GM23338 (cell line): ENCODE measurements at regions not wholly inside any gene's neighbourhood (a gene's known extent, or its start where the extent isn't known, plus 50 kb on each side); places are given as distances from the start of the nearest gene placed in this dataset.

Source experiments
- ATAC-seq: fragments of 200-7000 bp; cut with Tn5 transposase; 3 replicates; pipeline ENCODE4 v1.9.1; 2020
- DNase-seq: peaks from one replicate; pipeline ENCODE4 v3.0.0-alpha.2; 2015; ENCODE audit warnings: low spot score
- H2AFZ ChIP-seq: fragments of 200-600 bp; sonication (generic); 2 replicates; pipeline ENCODE4 v1.8.0; 2016; ENCODE audit warnings: antibody characterized with exemption, mild to moderate bottlenecking, moderate library complexity
- H3F3A ChIP-seq: fragments of 200-600 bp; sonication (generic); replicated peaks from 2 replicates; pipeline ENCODE4 v1.8.0; 2017; ENCODE audit warnings: antibody characterized with exemption, mixed run types, low read depth
- H3K27ac ChIP-seq: fragments of 200-600 bp; sonication (generic); 2 replicates; pipeline ENCODE4 v1.6.1; 2016; ENCODE audit warnings: low read depth
- H3K27me3 ChIP-seq: fragments of 200-600 bp; sonication (generic); 2 replicates; pipeline ENCODE4 v1.8.0; 2016; ENCODE audit warnings: mild to moderate bottlenecking, mixed run types, moderate library complexity; ENCODE audit not compliant: insufficient read depth
- H3K36me3 ChIP-seq: fragments of 200-600 bp; sonication (generic); 2 replicates; pipeline ENCODE4 v1.8.0; 2016; ENCODE audit warnings: mild to moderate bottlenecking; ENCODE audit not compliant: insufficient read depth
- H3K4me1 ChIP-seq: fragments of 200-600 bp; sonication (generic); 2 replicates; pipeline ENCODE4 v1.8.0; 2016; ENCODE audit warnings: mild to moderate bottlenecking, moderate library complexity; ENCODE audit not compliant: insufficient read depth
- H3K4me2 ChIP-seq: fragments of 200-600 bp; sonication (generic); 2 replicates; pipeline ENCODE4 v1.7.1; 2017; ENCODE audit warnings: mixed run types
- H3K4me3 ChIP-seq: fragments of 200-600 bp; sonication (generic); 2 replicates; pipeline ENCODE4 v1.6.1; 2016; ENCODE audit warnings: mixed run types
- H3K79me2 ChIP-seq: fragments of 200-600 bp; sonication (generic); replicated peaks from 2 replicates; pipeline ENCODE4 v1.8.0; 2017; ENCODE audit warnings: mild to moderate bottlenecking; ENCODE audit not compliant: insufficient read depth
- H3K9me2 ChIP-seq: fragments of 200-600 bp; sonication (generic); 2 replicates; pipeline ENCODE4 v1.8.0; 2017; ENCODE audit not compliant: insufficient read depth
- H4K20me1 ChIP-seq: fragments of 200-600 bp; sonication (generic); replicated peaks from 2 replicates; pipeline ENCODE4 v1.8.0; 2017; ENCODE audit warnings: mild to moderate bottlenecking; ENCODE audit not compliant: insufficient read depth
- H3K27ac Mint-ChIP-seq: 2 replicates; pipeline ENCODE4 v1.8.0; 2020; ENCODE audit warnings: inconsistent platforms, mild to moderate bottlenecking, moderate library complexity, mixed read lengths
- H3K27me3 Mint-ChIP-seq: 3 replicates; pipeline ENCODE4 v1.8.0; 2022; ENCODE audit warnings: low read depth, mild to moderate bottlenecking, moderate library complexity, mixed read lengths, inconsistent platforms; ENCODE audit not compliant: insufficient read depth, poor library complexity
- H3K36me3 Mint-ChIP-seq: 3 replicates; pipeline ENCODE4 v1.8.0; 2021; ENCODE audit warnings: low read depth, mild to moderate bottlenecking, inconsistent platforms, moderate library complexity, mixed read lengths
- H3K4me1 Mint-ChIP-seq: 3 replicates; pipeline ENCODE4 v1.8.0; 2020; ENCODE audit warnings: mild to moderate bottlenecking, inconsistent platforms, mixed read lengths
- H3K4me3 Mint-ChIP-seq: 3 replicates; pipeline ENCODE4 v1.8.0; 2021; ENCODE audit warnings: moderate library complexity, mild to moderate bottlenecking, inconsistent platforms, mixed read lengths
- H3K9me3 Mint-ChIP-seq: 3 replicates; pipeline ENCODE4 v1.8.0; 2020; ENCODE audit warnings: moderate library complexity, mild to moderate bottlenecking, inconsistent platforms, mixed read lengths
- POLR2AphosphoS5 ChIP-seq: IDR thresholded peaks from 2 replicates; pipeline ENCODE4 v1.6.1; 2016; ENCODE audit warnings: antibody characterized with exemption, low read depth
- STAT1 ChIP-seq: IDR thresholded peaks from one replicate; pipeline ENCODE4 v1.6.1; 2016; ENCODE audit warnings: antibody characterized with exemption; ENCODE audit not compliant: unreplicated experiment
- ZNF114 ChIP-seq: fragments of 250-450 bp; sonication (Bioruptor Pico); IDR thresholded peaks from 2 replicates; pipeline ENCODE4 v1.5.0; 2020; ENCODE audit warnings: mild to moderate bottlenecking, moderate library complexity
- ZNF331 ChIP-seq: fragments of 250-450 bp; sonication (Bioruptor Pico); IDR thresholded peaks from 2 replicates; pipeline ENCODE4 v1.5.0; 2020; ENCODE audit warnings: low read depth, mild to moderate bottlenecking, moderate library complexity
- TF ChIP-seq, protein P1 (sequence below): IDR thresholded peaks from 2 replicates; pipeline ENCODE4 v1.6.1; 2016; ENCODE audit warnings: antibody characterized with exemption

- Histone ChIP-seq H2AFZ (no peak overlapping the region), H3K9me2 (no peaks in the 10 kb centered on the region), H3K27me3 (no peaks in the 10 kb centered on the region), H3K79me2 (peaks cover 82% of the 10 kb centered on the region), H3F3A (0 out of 2 replicates have a peak, but pooled peaks cover 3% of the 10 kb centered on the region), H3K4me3 (peak overlapping the region; percentile 41; the same call in 1 of the 2 replicates), H3K27ac (peak overlapping the region; percentile 95), H3K4me2 (peak overlapping the region; percentile 64), H3K36me3 (no peaks in the 10 kb centered on the region), H4K20me1 (no peaks in the 10 kb centered on the region), H3K4me1 (peaks cover 67% of the 10 kb centered on the region)
- DNase-seq (no peak), ATAC-seq (no peak)
- Mint-ChIP-seq H3K9me3 (no peaks in the 10 kb centered on the region), H3K4me3 (peak overlapping the region; percentile 24; the same call in 1 of the 3 replicates), H3K4me1 (peaks cover 78% of the 10 kb centered on the region), H3K36me3 (peaks cover 8% of the 10 kb centered on the region; the same call in 2 of the 3 replicates), H3K27me3 (peaks cover 2% of the 10 kb centered on the region), H3K27ac (peak overlapping the region; percentile 88)
- TF ChIP-seq ZNF114 (CRISPR knock-in tag) = no peak
- no peak for TF ChIP-seq ZNF331 (CRISPR knock-in tag)
- no peak for TF ChIP-seq STAT1
Measured at GRCh38 chr6:21739241-21739640, 145.7 kb downstream of the SOX4 start.

- Mint-ChIP-seq H3K36me3 (peaks cover 6% of the 10 kb centered on the region; the same call in 2 of the 3 replicates), H3K4me1 (peaks cover 77% of the 10 kb centered on the region), H3K27ac (peak overlapping the region; percentile 88), H3K4me3 (peak overlapping the region; percentile 57), H3K9me3 (no peaks in the 10 kb centered on the region), H3K27me3 (peaks cover 2% of the 10 kb centered on the region)
- Histone ChIP-seq H3K36me3 (no peaks in the 10 kb centered on the region), H3F3A (0 out of 2 replicates have a peak, but pooled peaks cover 3% of the 10 kb centered on the region), H2AFZ (no peak overlapping the region), H3K4me3 (peak overlapping the region; percentile 41), H3K9me2 (no peaks in the 10 kb centered on the region), H4K20me1 (no peaks in the 10 kb centered on the region), H3K27ac (peak overlapping the region; percentile 95), H3K79me2 (peaks cover 82% of the 10 kb centered on the region), H3K4me2 (peak overlapping the region; percentile 64), H3K4me1 (peaks cover 69% of the 10 kb centered on the region), H3K27me3 (no peaks in the 10 kb centered on the region)
- ATAC-seq = peak; percentile 33
- peak; percentile 49 for DNase-seq
- TF ChIP-seq POLR2AphosphoS5 = no peak
- no peak for TF ChIP-seq STAT1
Measured at GRCh38 chr6:21739838-21740237, 146.3 kb downstream of the SOX4 start.

GRCh38 chr6:21740376-21741124, 147.0 kb downstream of the SOX4 start:
- H3K4me1 ChIP-seq = peaks cover 66% of the 10 kb centered on the region
- H3K27me3 Mint-ChIP-seq = peaks cover 3% of the 10 kb centered on the region
- no peak overlapping the region for H2AFZ ChIP-seq
- H3K4me2 ChIP-seq = peak overlapping the region; percentile 64
- H3K4me3 ChIP-seq = peak overlapping the region; percentile 41
- no peaks in the 10 kb centered on the region for H3K9me2 ChIP-seq
- no peaks in the 10 kb centered on the region for H4K20me1 ChIP-seq
- H3K4me3 Mint-ChIP-seq = peak overlapping the region; percentile 57
- peak overlapping the region; percentile 95 for H3K27ac ChIP-seq
- peaks cover 77% of the 10 kb centered on the region for H3K4me1 Mint-ChIP-seq
- H3K36me3 ChIP-seq = no peaks in the 10 kb centered on the region
- H3K79me2 ChIP-seq = peaks cover 82% of the 10 kb centered on the region
- no peak; the same call in 2 of the 3 replicates for ATAC-seq
- TF ChIP-seq, protein P1, sequence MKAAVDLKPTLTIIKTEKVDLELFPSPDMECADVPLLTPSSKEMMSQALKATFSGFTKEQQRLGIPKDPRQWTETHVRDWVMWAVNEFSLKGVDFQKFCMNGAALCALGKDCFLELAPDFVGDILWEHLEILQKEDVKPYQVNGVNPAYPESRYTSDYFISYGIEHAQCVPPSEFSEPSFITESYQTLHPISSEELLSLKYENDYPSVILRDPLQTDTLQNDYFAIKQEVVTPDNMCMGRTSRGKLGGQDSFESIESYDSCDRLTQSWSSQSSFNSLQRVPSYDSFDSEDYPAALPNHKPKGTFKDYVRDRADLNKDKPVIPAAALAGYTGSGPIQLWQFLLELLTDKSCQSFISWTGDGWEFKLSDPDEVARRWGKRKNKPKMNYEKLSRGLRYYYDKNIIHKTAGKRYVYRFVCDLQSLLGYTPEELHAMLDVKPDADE = no peak
- H3K27me3 ChIP-seq = no peaks in the 10 kb centered on the region
- no peaks in the 10 kb centered on the region for H3K9me3 Mint-ChIP-seq
- peak overlapping the region; percentile 88 for H3K27ac Mint-ChIP-seq
- H3F3A ChIP-seq = 0 out of 2 replicates have a peak, but pooled peaks cover 3% of the 10 kb centered on the region
- DNase-seq = peak; percentile 50
- H3K36me3 Mint-ChIP-seq = peaks cover 12% of the 10 kb centered on the region
